Keratinocyte (primary cell): ENCODE measurements at regions not wholly inside any gene's neighbourhood (a gene's known extent, or its start where the extent isn't known, plus 50 kb on each side); places are given as distances from the start of the nearest gene placed in this dataset.

Experiments used
- CTCF ChIP-seq, 3 experiments: IDR thresholded peaks in 1 of 3; conservative IDR thresholded peaks in 1 of 3; optimal IDR thresholded peaks in 1 of 3; 2 replicates in 2 of 3; 3 replicates in 1 of 3; pipeline versions ENCODE3 to v1.5.1; 2011; ENCODE audit warnings: low read length in 3 of 3, mild to moderate bottlenecking in 3 of 3, moderate library complexity in 2 of 3, control low read depth in 1 of 3, inconsistent platforms in 1 of 3; ENCODE audit not compliant: insufficient read depth in 2 of 3; ENCODE audit errors: extremely low read depth in 1 of 3
- EZH2 ChIP-seq: IDR thresholded peaks from one replicate; pipeline ENCODE4 v1.6.1; 2012; ENCODE audit warnings: inconsistent platforms, mild to moderate bottlenecking, low read length, moderate library complexity

GRCh38 chr14:101325319-101325718 is 236.0 kb upstream of the DIO3 start:
- TF ChIP-seq CTCF (optimal IDR thresholded peaks at IDR 0.05 in 1 of 3, IDR thresholded peaks at IDR 0.05 in 1 of 3, conservative IDR thresholded peaks at IDR 0.05 in 1 of 3; ENCODE audit: extremely low read depth in 1 of 3, insufficient read depth in 2 of 3, low read length in 3 of 3) (no peak), EZH2 (no peak)
